MM.1S (cell line): ENCODE measurements at regions not wholly inside any gene's neighbourhood (a gene's known extent, or its start where the extent isn't known, plus 50 kb on each side); places are given as distances from the start of the nearest gene placed in this dataset.

Experiments used
- DNase-seq: peaks from one replicate; pipeline ENCODE4 v3.0.0-alpha.2; 2015
- H2AFZ ChIP-seq: fragments of 300-600 bp; sonication (generic); 2 replicates; pipeline ENCODE4 v1.6.0; 2016; ENCODE audit warnings: antibody characterized with exemption, low read length
- H3F3A ChIP-seq: fragments of 300-600 bp; sonication (generic); 2 replicates; pipeline ENCODE4 v1.6.1; 2016; ENCODE audit warnings: mild to moderate bottlenecking, antibody characterized with exemption, low read length, moderate library complexity, mixed read lengths; ENCODE audit not compliant: insufficient read depth
- H3K27ac ChIP-seq: fragments of 300-600 bp; sonication (generic); 2 replicates; pipeline ENCODE4 v1.5.1; 2016; ENCODE audit warnings: mild to moderate bottlenecking, low read length
- H3K27me3 ChIP-seq: fragments of 300-600 bp; sonication (generic); replicated peaks from 2 replicates; pipeline ENCODE4 v1.6.0; 2016; ENCODE audit warnings: low read length; ENCODE audit not compliant: insufficient read depth
- H3K36me3 ChIP-seq: fragments of 300-600 bp; sonication (generic); replicated peaks from 2 replicates; pipeline ENCODE4 v1.6.1; 2016; ENCODE audit warnings: mild to moderate bottlenecking, low read length, mixed read lengths; ENCODE audit not compliant: insufficient read depth
- H3K4me1 ChIP-seq: fragments of 300-600 bp; sonication (generic); 2 replicates; pipeline ENCODE4 v1.6.1; 2016; ENCODE audit warnings: low read length, mixed read lengths
- H3K4me2 ChIP-seq: fragments of 300-600 bp; sonication (generic); 2 replicates; pipeline ENCODE4 v1.6.0; 2016; ENCODE audit warnings: low read depth, low read length
- H3K4me3 ChIP-seq: fragments of 300-600 bp; sonication (generic); 2 replicates; pipeline ENCODE4 v1.5.1; 2016; ENCODE audit warnings: low read length, mixed read lengths
- H3K79me2 ChIP-seq: fragments of 300-600 bp; sonication (generic); 2 replicates; pipeline ENCODE4 v1.6.1; 2016; ENCODE audit warnings: mixed run types, low read length, mixed read lengths
- H3K9ac ChIP-seq: fragments of 300-600 bp; sonication (generic); 2 replicates; pipeline ENCODE4 v1.6.1; 2016; ENCODE audit warnings: low read length, mixed read lengths
- H3K9me2 ChIP-seq: fragments of 300-600 bp; sonication (generic); replicated peaks from 2 replicates; pipeline ENCODE4 v1.6.1; 2016; ENCODE audit warnings: mild to moderate bottlenecking, low read length, mixed read lengths; ENCODE audit not compliant: insufficient read depth
- H3K9me3 ChIP-seq: fragments of 300-600 bp; sonication (generic); replicated peaks from 2 replicates; pipeline ENCODE4 v1.6.1; 2016; ENCODE audit warnings: mild to moderate bottlenecking, low read length, mixed read lengths; ENCODE audit not compliant: insufficient read depth
- H4K20me1 ChIP-seq: fragments of 300-600 bp; sonication (generic); 2 replicates; pipeline ENCODE4 v1.6.1; 2016; ENCODE audit warnings: mild to moderate bottlenecking, low read length, moderate library complexity, mixed read lengths; ENCODE audit not compliant: insufficient read depth
- EZH2 ChIP-seq: fragments of 300-600 bp; sonication (generic); optimal IDR thresholded peaks from 2 replicates; pipeline ENCODE3; 2017; ENCODE audit warnings: low read depth, mild to moderate bottlenecking, antibody characterized with exemption, low read length, mixed read lengths
- EZH2phosphoT487 ChIP-seq: fragments of 300-600 bp; sonication (generic); IDR thresholded peaks from 2 replicates; pipeline ENCODE4 v1.6.1; 2018; ENCODE audit warnings: antibody characterized with exemption, low read length
- TF ChIP-seq, protein P1 (sequence below): fragments of 300-600 bp; sonication (generic); IDR thresholded peaks from 2 replicates; pipeline ENCODE4 v1.5.1; 2016; ENCODE audit warnings: antibody characterized with exemption, low read length, mixed read lengths

GRCh38 chr4:110270492-110271197 lies 72.2 kb upstream of the ELOVL6 start:
- no peaks in the 10 kb centered on the region for H3K36me3 ChIP-seq

GRCh38 chr4:110268790-110269189 lies 70.4 kb upstream of the ELOVL6 start:
- no peaks in the 10 kb centered on the region for H3K27me3 ChIP-seq
- no peak overlapping the region for H3K27ac ChIP-seq
- H3K4me2 ChIP-seq = no peak overlapping the region
- no peaks in the 10 kb centered on the region for H3K9me3 ChIP-seq
- no peaks in the 10 kb centered on the region for H4K20me1 ChIP-seq
- no peak overlapping the region for H3K4me3 ChIP-seq
- no peaks in the 10 kb centered on the region for H3K36me3 ChIP-seq
- no peaks in the 10 kb centered on the region for H3K9me2 ChIP-seq
- H3F3A ChIP-seq = no peaks in the 10 kb centered on the region
- no peak overlapping the region for H3K9ac ChIP-seq
- no peak overlapping the region for H2AFZ ChIP-seq
- DNase-seq = no peak
- no peaks in the 10 kb centered on the region for H3K79me2 ChIP-seq
- H3K4me1 ChIP-seq = no peaks in the 10 kb centered on the region
- TF ChIP-seq, protein P1, sequence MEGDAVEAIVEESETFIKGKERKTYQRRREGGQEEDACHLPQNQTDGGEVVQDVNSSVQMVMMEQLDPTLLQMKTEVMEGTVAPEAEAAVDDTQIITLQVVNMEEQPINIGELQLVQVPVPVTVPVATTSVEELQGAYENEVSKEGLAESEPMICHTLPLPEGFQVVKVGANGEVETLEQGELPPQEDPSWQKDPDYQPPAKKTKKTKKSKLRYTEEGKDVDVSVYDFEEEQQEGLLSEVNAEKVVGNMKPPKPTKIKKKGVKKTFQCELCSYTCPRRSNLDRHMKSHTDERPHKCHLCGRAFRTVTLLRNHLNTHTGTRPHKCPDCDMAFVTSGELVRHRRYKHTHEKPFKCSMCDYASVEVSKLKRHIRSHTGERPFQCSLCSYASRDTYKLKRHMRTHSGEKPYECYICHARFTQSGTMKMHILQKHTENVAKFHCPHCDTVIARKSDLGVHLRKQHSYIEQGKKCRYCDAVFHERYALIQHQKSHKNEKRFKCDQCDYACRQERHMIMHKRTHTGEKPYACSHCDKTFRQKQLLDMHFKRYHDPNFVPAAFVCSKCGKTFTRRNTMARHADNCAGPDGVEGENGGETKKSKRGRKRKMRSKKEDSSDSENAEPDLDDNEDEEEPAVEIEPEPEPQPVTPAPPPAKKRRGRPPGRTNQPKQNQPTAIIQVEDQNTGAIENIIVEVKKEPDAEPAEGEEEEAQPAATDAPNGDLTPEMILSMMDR = no peak
- TF ChIP-seq EZH2 (no peak), EZH2phosphoT487 (no peak)

More at GRCh38 chr4:110270492-110271197, 72.2 kb upstream of the ELOVL6 start:
- H3K9me3 ChIP-seq = no peaks in the 10 kb centered on the region
- no peaks in the 10 kb centered on the region for H4K20me1 ChIP-seq
- no peak overlapping the region for H3K9ac ChIP-seq
- DNase-seq = no peak
- no peaks in the 10 kb centered on the region for H3K79me2 ChIP-seq
- no peak overlapping the region for H2AFZ ChIP-seq
- H3F3A ChIP-seq = no peaks in the 10 kb centered on the region
- no peak overlapping the region for H3K27ac ChIP-seq
- no peak overlapping the region for H3K4me2 ChIP-seq
- no peaks in the 10 kb centered on the region for H3K9me2 ChIP-seq
- no peaks in the 10 kb centered on the region for H3K4me1 ChIP-seq
- H3K27me3 ChIP-seq = no peaks in the 10 kb centered on the region
- H3K4me3 ChIP-seq = no peak overlapping the region
- TF ChIP-seq EZH2 (no peak), EZH2phosphoT487 (no peak)
- TF ChIP-seq, protein P1 = no peak

- no peaks in the 10 kb centered on the region for H4K20me1 ChIP-seq
- no peaks in the 10 kb centered on the region for H3F3A ChIP-seq
- H3K4me2 ChIP-seq = no peak overlapping the region
- TF ChIP-seq, protein P1 = no peak
- TF ChIP-seq EZH2 = no peak
- no peak for TF ChIP-seq EZH2phosphoT487
- no peak for DNase-seq
- H3K27ac ChIP-seq = no peak overlapping the region
- no peaks in the 10 kb centered on the region for H3K9me2 ChIP-seq
- H3K4me3 ChIP-seq = no peak overlapping the region
- H3K36me3 ChIP-seq = no peaks in the 10 kb centered on the region
- H3K9me3 ChIP-seq = no peaks in the 10 kb centered on the region
- no peaks in the 10 kb centered on the region for H3K27me3 ChIP-seq
- H3K79me2 ChIP-seq = no peaks in the 10 kb centered on the region
- H2AFZ ChIP-seq = no peak overlapping the region
- H3K4me1 ChIP-seq = no peaks in the 10 kb centered on the region
- no peak overlapping the region for H3K9ac ChIP-seq
Measured at GRCh38 chr4:110268352-110268751, 69.9 kb upstream of the ELOVL6 start.
